ENCODE measurements at regions not wholly inside any gene's neighbourhood (a gene's known extent, or its start where the extent isn't known, plus 50 kb on each side); places are given as distances from the start of the nearest gene placed in this dataset.

GRCh38 chr1:81032973-81033425 lies 767.7 kb upstream of the ADGRL2 start:
- no peak for FAIRE-seq
- H3K27ac ChIP-seq (ENCODE audit: low read depth, low read length), result no peak overlapping the region

More at GRCh38 chr1:81032973-81033425, 767.7 kb upstream of the ADGRL2 start:
- no peaks in the 10 kb centered on the region for H3K36me3 ChIP-seq (ENCODE audit: control insufficient read depth in 2 of 4, insufficient read depth in 4 of 4, low read length in 3 of 4)
- H2BK120ac ChIP-seq (replicated peaks; ENCODE audit: low read depth, low read length), result no peak overlapping the region
- TF ChIP-seq SUZ12 (IDR thresholded peaks at IDR 0.05; ENCODE audit: low read length), result no peak
- no peaks in the 10 kb centered on the region for H3K4me1 ChIP-seq (replicated peaks in 1 of 4; ENCODE audit: control insufficient read depth in 3 of 4, insufficient read depth in 4 of 4, low read length in 3 of 4)
- H4K8ac ChIP-seq (ENCODE audit: extremely low read depth, insufficient read depth, low read length), result no peak overlapping the region
- H3K9me3 ChIP-seq (ENCODE audit: insufficient read depth in 2 of 2, low read depth in 1 of 2, low read length in 1 of 2), result no peaks in the 10 kb centered on the region
- H2BK20ac ChIP-seq (ENCODE audit: low read length), result 0 out of 2 replicates have a peak overlapping the region, but pooled peaks have one; percentile 1
- H3K56ac ChIP-seq (replicated peaks; ENCODE audit: insufficient read length, low read depth, low read length), result no peak overlapping the region
- H3K4me3 ChIP-seq (ENCODE audit: extremely low read depth in 1 of 4, insufficient read depth in 2 of 4, low read depth in 3 of 4, low read length in 4 of 4), result no peak overlapping the region
- H3K18ac ChIP-seq (ENCODE audit: extremely low read depth, low read length), result no peak overlapping the region
- H4K20me1 ChIP-seq (replicated peaks in 1 of 2; ENCODE audit: control insufficient read depth in 1 of 2, insufficient read depth in 2 of 2, low read length in 2 of 2), result no peaks in the 10 kb centered on the region
- H2BK15ac ChIP-seq (ENCODE audit: low read length), result no peak overlapping the region
- H3K79me1 ChIP-seq (ENCODE audit: low read depth, low read length), result no peaks in the 10 kb centered on the region
- H3K79me2 ChIP-seq (ENCODE audit: control insufficient read depth in 1 of 2, insufficient read depth in 2 of 2, low read length in 2 of 2), result no peaks in the 10 kb centered on the region
- ChIA-PET CTCF (ENCODE audit: partially characterized antibody) (interaction anchor here (1.2 kb wide), 1 partner anchor 40 kb away, joined by 3 read pairs; no protein-coding TSS in a partner anchor), POLR2A (ENCODE audit: partially characterized antibody) (interaction anchor here (0.7 kb wide), 1 partner anchor 49 kb away, joined by 3 read pairs; no protein-coding TSS in a partner anchor)
- H2BK12ac ChIP-seq (ENCODE audit: low read depth, low read length), result no peak overlapping the region
- H3K4me2 ChIP-seq (ENCODE audit: insufficient read depth in 1 of 2, low read depth in 2 of 2, low read length in 2 of 2), result no peak overlapping the region
- no peak for DNase-seq (ENCODE audit: low read depth in 1 of 2, low spot score in 2 of 2)
- H3K4ac ChIP-seq (replicated peaks; ENCODE audit: insufficient read length, low read depth, low read length), result no peak overlapping the region
- H3K14ac ChIP-seq (ENCODE audit: insufficient read length), result no peak overlapping the region
- H3K27me3 ChIP-seq (replicated peaks in 1 of 4; ENCODE audit: control insufficient read depth in 3 of 4, extremely low read depth in 1 of 4, insufficient read depth in 3 of 4, low read length in 3 of 4), result no peaks in the 10 kb centered on the region
- H2AFZ ChIP-seq (ENCODE audit: low read length), result no peak overlapping the region
- no peak overlapping the region for H2AK5ac ChIP-seq (ENCODE audit: low read depth, low read length)
- H4K91ac ChIP-seq (replicated peaks; ENCODE audit: insufficient read length, low read length), result no peak overlapping the region
- no peak overlapping the region for H3K9ac ChIP-seq (replicated peaks in 1 of 4; ENCODE audit: extremely low read depth in 1 of 4, low read depth in 3 of 4, low read length in 3 of 4)
- 97% methylated on average over 5 of the region's 5 CpGs; no CpG with 5 or more reads in 1 of the 2 experiments for WGBS, 2 experiments (ENCODE audit: extremely low coverage in 1 of 2, insufficient coverage in 1 of 2, insufficient read length in 1 of 2, insufficient replicate concordance in 2 of 2, low coverage in 1 of 2, low lambda C conversion rate in 2 of 2, missing lambda C conversion rate in 1 of 2)
- H2BK5ac ChIP-seq (ENCODE audit: low read depth, low read length), result no peak overlapping the region
- no peak overlapping the region for H3K23ac ChIP-seq (ENCODE audit: insufficient read length)
- H3K23me2 ChIP-seq (ENCODE audit: low read depth, low read length), result no peaks in the 10 kb centered on the region; the same call in 1 of the 2 replicates
- no peak overlapping the region for H4K5ac ChIP-seq (ENCODE audit: insufficient read length, low read depth, low read length)

All from H1 (cell line).